OCI-LY3 (cell line): ENCODE measurements at regions not wholly inside any gene's neighbourhood (a gene's known extent, or its start where the extent isn't known, plus 50 kb on each side); places are given as distances from the start of the nearest gene placed in this dataset.

Source experiments
- H2AFZ ChIP-seq: fragments of 200-600, 300-600 bp; shearing (Covaris generic); 2 replicates; pipeline ENCODE4 v1.6.0; 2014; ENCODE audit warnings: antibody characterized with exemption, low read depth, low read length
- H3K27ac ChIP-seq: fragments of 200-600, 300-600 bp; sonication (generic); 2 replicates; pipeline ENCODE4 v1.5.1; 2014; ENCODE audit warnings: mild to moderate bottlenecking, low read length, moderate library complexity, mixed read lengths
- H3K27me3 ChIP-seq: fragments of 200-600, 300-600 bp; sonication (generic); 2 replicates; pipeline ENCODE4 v1.6.1; 2014; ENCODE audit warnings: low read depth, low read length, mixed read lengths
- H3K36me3 ChIP-seq: fragments of 200-600, 300-600 bp; sonication (generic); replicated peaks from 2 replicates; pipeline ENCODE3; 2014; ENCODE audit warnings: low read depth, low read length, mixed read lengths
- H3K4me1 ChIP-seq: fragments of 300-600, 200-600 bp; sonication (generic); 2 replicates; pipeline ENCODE4 v1.6.1; 2014; ENCODE audit warnings: low read length, mixed read lengths
- H3K4me2 ChIP-seq: fragments of 200-600, 300-600 bp; sonication (generic); 2 replicates; pipeline ENCODE4 v1.6.1; 2014; ENCODE audit warnings: low read length, mixed read lengths
- H3K4me3 ChIP-seq: fragments of 300-600, 200-600 bp; sonication (generic); 2 replicates; pipeline ENCODE4 v1.5.1; 2014; ENCODE audit warnings: antibody characterized with exemption, mild to moderate bottlenecking, low read length, moderate library complexity
- H3K79me2 ChIP-seq: fragments of 300-600, 200-600 bp; shearing (Covaris generic); 2 replicates; pipeline ENCODE4 v1.6.1; 2014; ENCODE audit warnings: mild to moderate bottlenecking, low read length, mixed read lengths
- H3K9ac ChIP-seq: fragments of 300-600, 200-600 bp; shearing (Covaris generic); 2 replicates; pipeline ENCODE4 v1.6.0; 2014; ENCODE audit warnings: mild to moderate bottlenecking, low read length, moderate library complexity
- H3K9me3 ChIP-seq: fragments of 200-600, 300-600 bp; shearing (Covaris generic); 2 replicates; pipeline ENCODE4 v1.6.1; 2014; ENCODE audit warnings: low read length, mixed read lengths; ENCODE audit not compliant: insufficient read depth
- H4K20me1 ChIP-seq: fragments of 200-600, 300-600 bp; sonication (generic); 2 replicates; pipeline ENCODE4 v1.6.1; 2016; ENCODE audit warnings: low read length, mixed read lengths; ENCODE audit not compliant: insufficient read depth
- CTCF ChIP-seq: fragments of 200-600, 300-600 bp; sonication (generic); IDR thresholded peaks from 2 replicates; pipeline ENCODE4 v1.5.1; 2014; ENCODE audit warnings: antibody characterized with exemption, low read length, low read depth
- EZH2phosphoT487 ChIP-seq: fragments of 200-600 bp; shearing (Covaris generic); IDR thresholded peaks from 2 replicates; pipeline ENCODE4 v1.6.1; 2018; ENCODE audit warnings: antibody characterized with exemption, mixed run types, low read depth

DNA sequence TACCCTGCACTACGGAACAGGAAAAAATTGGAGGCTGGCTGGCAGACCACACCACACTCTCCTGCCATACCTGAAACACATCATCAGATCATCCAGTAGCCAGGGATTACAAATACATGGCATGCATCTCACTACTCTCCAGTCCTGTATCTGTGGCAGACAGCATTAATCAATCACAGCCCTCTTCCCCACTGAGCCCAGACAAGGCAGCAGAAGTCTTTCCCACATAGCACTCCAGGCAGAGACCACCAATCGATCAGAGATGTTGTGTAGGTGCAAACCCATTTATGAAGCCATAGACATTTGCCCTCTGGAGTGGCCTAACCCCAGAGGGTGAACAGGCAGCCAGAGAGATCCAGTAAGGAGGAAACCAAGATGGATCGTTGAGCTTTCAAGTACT lies 410.9 kb upstream of the PROK2 start:
- Histone ChIP-seq H3K79me2 (no peaks in the 10 kb centered on the region), H2AFZ (no peak overlapping the region), H3K9ac (no peak overlapping the region), H3K9me3 (peaks cover 6% of the 10 kb centered on the region), H3K36me3 (no peaks in the 10 kb centered on the region), H3K4me3 (no peak overlapping the region), H3K27me3 (peaks cover 92% of the 10 kb centered on the region), H3K4me1 (no peaks in the 10 kb centered on the region), H3K27ac (no peak overlapping the region), H4K20me1 (no peaks in the 10 kb centered on the region), H3K4me2 (no peak overlapping the region)
- TF ChIP-seq CTCF (no peak), EZH2phosphoT487 (no peak)

DNA sequence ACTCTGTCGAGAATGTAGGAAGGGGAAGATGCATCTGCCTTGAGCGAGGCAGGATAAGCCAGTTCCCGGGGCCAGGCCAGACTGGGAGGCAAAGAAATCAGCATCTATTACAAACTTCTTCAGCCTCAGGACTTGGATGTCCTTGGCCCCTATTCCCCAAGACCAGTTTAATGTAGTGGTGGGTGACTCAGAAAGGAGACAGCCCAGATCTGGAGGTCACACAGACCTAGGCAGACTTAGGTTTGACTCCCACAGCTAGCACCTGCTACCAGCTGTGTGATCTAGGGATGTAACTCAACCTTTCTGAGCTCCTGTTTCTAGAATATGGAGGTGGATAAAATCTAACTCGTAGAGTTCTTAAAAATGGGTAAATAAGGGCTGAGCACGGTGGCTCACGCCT lies 409.5 kb upstream of the PROK2 start:
- H3K27ac ChIP-seq: no peak overlapping the region
- no peak overlapping the region for H3K4me2 ChIP-seq
- no peak overlapping the region for H3K4me3 ChIP-seq
- no peaks in the 10 kb centered on the region for H4K20me1 ChIP-seq
- no peaks in the 10 kb centered on the region for H3K79me2 ChIP-seq
- no peaks in the 10 kb centered on the region for H3K4me1 ChIP-seq
- H3K9ac ChIP-seq: no peak overlapping the region
- no peak for TF ChIP-seq CTCF
- TF ChIP-seq EZH2phosphoT487: no peak
- peaks cover 95% of the 10 kb centered on the region for H3K27me3 ChIP-seq
- H2AFZ ChIP-seq: no peak overlapping the region
- peaks cover 6% of the 10 kb centered on the region for H3K9me3 ChIP-seq
- no peaks in the 10 kb centered on the region for H3K36me3 ChIP-seq

DNA sequence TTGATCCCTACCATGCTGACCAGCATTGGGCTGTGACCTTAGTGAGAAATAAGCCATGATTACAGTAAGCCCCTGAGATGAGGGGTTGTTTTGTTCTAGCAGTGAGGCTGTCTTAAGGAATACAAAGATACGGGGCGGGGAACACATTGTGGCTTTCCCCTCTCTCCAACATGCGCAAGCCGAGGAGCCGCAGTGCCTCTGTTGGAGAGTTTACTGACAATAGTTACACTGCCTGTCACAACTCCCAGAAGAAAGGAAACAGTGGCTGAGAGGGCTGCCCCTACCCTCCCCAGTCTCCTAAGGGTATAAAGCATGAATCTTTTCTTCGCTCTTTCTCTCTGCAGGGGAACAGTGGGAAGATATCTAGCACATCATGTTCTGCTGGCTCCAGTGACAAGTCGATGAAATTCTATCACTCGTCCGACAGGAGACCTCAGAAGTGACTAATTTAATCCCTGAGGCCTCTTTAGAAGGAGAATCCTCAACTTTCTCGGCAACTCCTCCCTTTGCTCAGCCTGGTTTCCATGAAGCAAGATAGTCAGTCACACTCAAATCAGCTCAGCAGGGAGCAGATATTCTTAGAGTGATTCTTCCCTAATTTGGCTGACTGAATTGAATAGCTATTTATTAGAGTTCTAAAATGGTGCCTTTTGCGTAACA lies 409.0 kb upstream of the PROK2 start:
- Histone ChIP-seq H3K4me3 (no peak overlapping the region), H3K4me2 (no peak overlapping the region), H2AFZ (no peak overlapping the region), H3K27me3 (peaks cover 95% of the 10 kb centered on the region), H3K79me2 (no peaks in the 10 kb centered on the region), H4K20me1 (no peaks in the 10 kb centered on the region), H3K27ac (no peak overlapping the region), H3K36me3 (no peaks in the 10 kb centered on the region), H3K9me3 (peaks cover 6% of the 10 kb centered on the region), H3K4me1 (no peaks in the 10 kb centered on the region), H3K9ac (no peak overlapping the region)
- TF ChIP-seq EZH2phosphoT487: no peak
- no peak for TF ChIP-seq CTCF

DNA sequence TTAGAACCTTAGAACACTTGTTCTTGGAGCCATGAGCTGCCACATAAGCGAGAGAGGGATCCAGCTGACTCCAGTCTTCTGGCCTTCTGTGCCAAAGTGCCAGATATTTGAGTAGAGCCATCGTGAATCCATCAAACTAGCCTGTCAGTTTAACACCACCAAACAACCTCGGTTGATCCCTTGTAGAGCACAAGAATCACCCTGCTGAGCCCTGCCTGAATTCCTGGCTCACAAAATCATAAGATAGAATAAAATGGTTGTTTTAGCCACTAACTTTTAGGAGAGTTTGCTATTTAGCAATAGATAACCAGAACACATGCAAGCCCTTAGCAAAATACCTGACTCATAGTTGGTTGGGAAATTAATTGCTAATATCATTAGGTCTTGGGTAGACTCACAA lies 407.6 kb upstream of the PROK2 start:
- TF ChIP-seq CTCF (no peak), EZH2phosphoT487 (no peak)
- Histone ChIP-seq H3K4me3 (no peak overlapping the region), H3K27ac (no peak overlapping the region), H3K4me2 (no peak overlapping the region), H2AFZ (no peak overlapping the region), H3K79me2 (no peaks in the 10 kb centered on the region), H3K9ac (no peak overlapping the region), H3K4me1 (no peaks in the 10 kb centered on the region), H3K36me3 (no peaks in the 10 kb centered on the region), H4K20me1 (peaks cover 5% of the 10 kb centered on the region; the same call in 1 of the 2 replicates), H3K27me3 (peaks cover 95% of the 10 kb centered on the region), H3K9me3 (peaks cover 6% of the 10 kb centered on the region)
